RWPE2 (cell line): ENCODE measurements at regions not wholly inside any gene's neighbourhood (a gene's known extent, or its start where the extent isn't known, plus 50 kb on each side); places are given as distances from the start of the nearest gene placed in this dataset.
"Not testable (repeated sequence)": the region's sequence is repeated elsewhere in the genome, so short reads cannot be mapped to it uniquely, and the experiment has no call there.

Experiments
- ATAC-seq: fragments of 200-7000 bp; cut with Tn5 transposase; 3 replicates; pipeline ENCODE4 v1.9.1; 2021; ENCODE audit warnings: low read depth
- DNase-seq: peaks from one replicate; pipeline ENCODE4 v3.0.0-alpha.2; 2020; ENCODE audit warnings: low spot score
- H3K27ac ChIP-seq: fragments of 450-650 bp; 2 replicates; pipeline ENCODE4 v1.5.1; 2017; ENCODE audit warnings: mild to moderate bottlenecking; ENCODE audit not compliant: poor library complexity, severe bottlenecking
- H3K27me3 ChIP-seq: fragments of 250-450 bp; sonication (Bioruptor Pico); 2 replicates; pipeline ENCODE4 v1.5.1; 2021; ENCODE audit warnings: mild to moderate bottlenecking, moderate library complexity; ENCODE audit not compliant: insufficient read depth, poor library complexity, severe bottlenecking
- H3K36me3 ChIP-seq: fragments of 250-450 bp; sonication (Bioruptor Pico); 2 replicates; pipeline ENCODE4 v1.5.1; 2020; ENCODE audit warnings: low read depth, mild to moderate bottlenecking, moderate library complexity
- H3K4me1 ChIP-seq: fragments of 250-450 bp; sonication (Bioruptor Pico); 2 replicates; pipeline ENCODE4 v1.5.1; 2021; ENCODE audit warnings: mild to moderate bottlenecking, moderate library complexity; ENCODE audit not compliant: insufficient read depth, poor library complexity, severe bottlenecking
- H3K4me3 ChIP-seq: fragments of 250-450 bp; sonication (Bioruptor Pico); 2 replicates; pipeline ENCODE4 v1.5.1; 2021; ENCODE audit warnings: mild to moderate bottlenecking, moderate library complexity; ENCODE audit not compliant: severe bottlenecking
- H3K9me3 ChIP-seq: fragments of 250-450 bp; sonication (Bioruptor Pico); 2 replicates; pipeline ENCODE4 v1.5.1; 2021; ENCODE audit warnings: mild to moderate bottlenecking, moderate library complexity; ENCODE audit not compliant: severe bottlenecking
- TF ChIP-seq, protein P1 (sequence below): fragments of 450-650 bp; IDR thresholded peaks from one replicate; pipeline ENCODE4 v1.5.1; 2017; ENCODE audit warnings: mild to moderate bottlenecking, moderate library complexity; ENCODE audit not compliant: poor library complexity, severe bottlenecking

DNA sequence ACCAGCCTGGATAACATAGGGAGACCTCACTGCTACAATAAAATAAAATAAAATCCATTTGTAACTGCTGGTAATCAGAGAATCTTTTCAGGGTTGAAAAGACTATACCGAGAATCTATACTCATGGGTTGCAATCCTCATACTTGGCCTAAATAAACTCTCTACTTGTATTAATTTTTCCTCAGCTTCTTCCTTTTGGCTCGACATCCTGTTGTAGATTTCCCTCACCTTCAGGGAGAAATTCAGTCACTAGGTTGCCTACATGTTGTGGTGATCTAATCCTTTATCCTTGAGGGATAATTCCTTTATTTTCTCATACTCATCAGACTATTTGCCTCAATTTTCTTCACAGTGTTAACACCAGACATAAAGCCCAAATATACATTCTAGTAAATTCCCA is 1093.4 kb downstream of the SORCS3 start:
- Histone ChIP-seq H3K9me3 (no peaks in the 10 kb centered on the region), H3K4me1 (no peaks in the 10 kb centered on the region), H3K27ac (no peak overlapping the region), H3K27me3 (no peaks in the 10 kb centered on the region), H3K36me3 (no peaks in the 10 kb centered on the region), H3K4me3 (no peak overlapping the region)
- TF ChIP-seq, protein P1, sequence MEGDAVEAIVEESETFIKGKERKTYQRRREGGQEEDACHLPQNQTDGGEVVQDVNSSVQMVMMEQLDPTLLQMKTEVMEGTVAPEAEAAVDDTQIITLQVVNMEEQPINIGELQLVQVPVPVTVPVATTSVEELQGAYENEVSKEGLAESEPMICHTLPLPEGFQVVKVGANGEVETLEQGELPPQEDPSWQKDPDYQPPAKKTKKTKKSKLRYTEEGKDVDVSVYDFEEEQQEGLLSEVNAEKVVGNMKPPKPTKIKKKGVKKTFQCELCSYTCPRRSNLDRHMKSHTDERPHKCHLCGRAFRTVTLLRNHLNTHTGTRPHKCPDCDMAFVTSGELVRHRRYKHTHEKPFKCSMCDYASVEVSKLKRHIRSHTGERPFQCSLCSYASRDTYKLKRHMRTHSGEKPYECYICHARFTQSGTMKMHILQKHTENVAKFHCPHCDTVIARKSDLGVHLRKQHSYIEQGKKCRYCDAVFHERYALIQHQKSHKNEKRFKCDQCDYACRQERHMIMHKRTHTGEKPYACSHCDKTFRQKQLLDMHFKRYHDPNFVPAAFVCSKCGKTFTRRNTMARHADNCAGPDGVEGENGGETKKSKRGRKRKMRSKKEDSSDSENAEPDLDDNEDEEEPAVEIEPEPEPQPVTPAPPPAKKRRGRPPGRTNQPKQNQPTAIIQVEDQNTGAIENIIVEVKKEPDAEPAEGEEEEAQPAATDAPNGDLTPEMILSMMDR, result no peak
- DNase-seq (no peak), ATAC-seq (no peak)

DNA sequence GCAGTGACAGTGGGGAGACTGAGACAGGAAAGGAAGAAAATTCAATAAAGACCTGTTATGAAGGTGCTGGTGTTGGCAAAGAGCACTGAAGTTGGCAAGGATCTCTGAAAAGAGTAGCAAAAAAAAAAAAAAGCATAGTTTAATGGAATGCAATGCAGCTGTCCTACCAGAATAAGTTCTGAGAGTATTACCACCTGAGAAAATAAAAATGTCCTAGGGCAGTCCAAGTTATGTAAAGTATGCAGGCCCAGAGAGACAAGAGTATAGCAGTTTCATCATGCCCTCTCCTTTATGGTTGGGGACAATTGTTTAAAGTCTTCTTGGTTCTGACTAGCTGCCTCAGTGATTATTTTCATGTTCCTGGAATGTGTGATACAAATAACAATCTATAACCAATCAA is 1092.8 kb downstream of the SORCS3 start:
- no peaks in the 10 kb centered on the region for H3K4me1 ChIP-seq
- no peak overlapping the region for H3K4me3 ChIP-seq
- ATAC-seq (no peak), DNase-seq (no peak)
- H3K9me3 ChIP-seq, result no peaks in the 10 kb centered on the region
- no peaks in the 10 kb centered on the region for H3K36me3 ChIP-seq
- H3K27me3 ChIP-seq, result no peaks in the 10 kb centered on the region
- H3K27ac ChIP-seq, result no peak overlapping the region
- TF ChIP-seq, protein P1, result no peak

DNA sequence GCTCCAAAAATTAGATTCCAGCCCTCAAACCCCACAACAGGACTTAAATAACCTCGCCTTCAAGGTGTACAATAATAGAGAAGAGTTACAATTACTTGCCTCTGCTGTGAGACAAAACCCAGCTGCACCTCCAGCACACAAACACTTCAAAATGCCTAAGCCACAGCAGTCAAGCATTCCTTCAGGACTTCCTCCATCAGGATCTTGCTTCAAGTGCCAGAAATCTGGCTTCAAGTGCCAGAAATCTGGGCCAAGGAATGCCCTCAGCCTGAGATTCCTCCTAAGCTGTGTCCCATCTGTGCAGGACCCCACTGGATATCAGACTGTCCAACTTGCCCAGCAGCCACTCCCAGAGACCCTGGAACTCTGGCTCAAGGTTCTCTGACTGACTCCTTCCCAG is 1088.3 kb downstream of the SORCS3 start:
- ATAC-seq (no peak), DNase-seq (no peak)
- TF ChIP-seq, protein P1, result no peak
- Histone ChIP-seq H3K27me3 (no peaks in the 10 kb centered on the region), H3K36me3 (no peaks in the 10 kb centered on the region), H3K27ac (no peak overlapping the region), H3K4me1 (no peaks in the 10 kb centered on the region), H3K9me3 (no peaks in the 10 kb centered on the region), H3K4me3 (no peak overlapping the region)

DNA sequence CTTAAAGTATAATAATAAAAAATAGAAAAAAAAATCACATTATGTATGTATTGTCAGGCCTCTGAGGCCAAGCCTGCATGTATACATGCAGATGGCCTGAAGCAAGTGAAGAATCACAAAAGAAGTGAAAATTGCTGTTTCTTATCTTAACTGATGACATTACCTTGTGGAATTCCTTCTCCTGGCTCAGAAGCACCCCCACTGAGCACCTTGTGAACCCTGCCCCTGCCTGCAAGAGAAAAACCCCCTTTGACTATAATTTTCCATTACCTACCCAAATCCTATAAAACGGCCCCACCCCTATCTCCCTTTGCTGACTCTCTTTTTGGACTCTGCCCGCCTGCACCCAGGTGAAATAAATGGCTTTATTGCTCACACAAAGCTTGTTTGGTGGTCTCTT is 1086.5 kb downstream of the SORCS3 start:
- not testable (repeated sequence) for H3K27me3 ChIP-seq, H3K27ac ChIP-seq, DNase-seq, ATAC-seq, H3K4me1 ChIP-seq, H3K4me3 ChIP-seq, H3K9me3 ChIP-seq, H3K36me3 ChIP-seq

DNA sequence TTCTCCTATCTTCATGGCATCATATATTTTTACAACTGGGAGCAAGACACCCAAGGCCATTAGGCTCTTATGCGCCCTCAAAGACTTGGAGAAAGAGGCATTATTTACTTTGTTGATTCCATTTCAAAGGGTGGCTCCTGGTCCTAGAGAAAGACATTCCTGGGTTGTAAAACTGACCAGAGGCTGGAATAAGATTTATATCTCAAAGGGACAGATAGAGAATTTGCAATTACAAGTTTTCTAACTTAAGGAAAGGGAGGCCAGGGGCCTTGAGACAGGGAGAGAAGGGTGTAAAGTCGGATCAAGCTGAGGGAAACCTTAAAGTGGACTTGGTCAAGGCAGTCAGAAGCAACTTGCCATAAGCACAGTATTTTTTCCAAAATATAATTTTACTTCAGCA is 1086.0 kb downstream of the SORCS3 start:
- TF ChIP-seq, protein P1, result no peak
- ATAC-seq, result no peak
- Histone ChIP-seq H3K9me3 (no peaks in the 10 kb centered on the region), H3K36me3 (no peaks in the 10 kb centered on the region), H3K4me3 (no peak overlapping the region), H3K4me1 (no peaks in the 10 kb centered on the region), H3K27ac (no peak overlapping the region), H3K27me3 (no peaks in the 10 kb centered on the region)
- no peak for DNase-seq
